SU-DHL-6 (cell line): ENCODE measurements at regions not wholly inside any gene's neighbourhood (a gene's known extent, or its start where the extent isn't known, plus 50 kb on each side); places are given as distances from the start of the nearest gene placed in this dataset.

Experiments used
- H2AFZ ChIP-seq: fragments of 200-600 bp; sonication (generic); 2 replicates; pipeline ENCODE4 v1.6.1; 2014; ENCODE audit warnings: low read depth, mild to moderate bottlenecking, moderate library complexity, mixed read lengths, antibody characterized with exemption, low read length; ENCODE audit not compliant: severe bottlenecking
- H3F3A ChIP-seq: fragments of 200-600 bp; shearing (Covaris generic); 2 replicates; pipeline ENCODE4 v1.6.0; 2016; ENCODE audit warnings: antibody characterized with exemption, mild to moderate bottlenecking; ENCODE audit not compliant: insufficient read depth
- H3K27ac ChIP-seq: fragments of 200-600 bp; sonication (generic); 2 replicates; pipeline ENCODE4 v1.5.1; 2016; ENCODE audit warnings: low read depth, mild to moderate bottlenecking, low read length, moderate library complexity, mixed read lengths
- H3K27me3 ChIP-seq: fragments of 200-600 bp; sonication (generic), shearing (Covaris generic); 2 replicates; pipeline ENCODE4 v1.6.0; 2014; ENCODE audit warnings: mild to moderate bottlenecking, low read length
- H3K36me3 ChIP-seq: fragments of 200-600 bp; sonication (generic); 2 replicates; pipeline ENCODE4 v1.6.1; 2014; ENCODE audit warnings: mild to moderate bottlenecking, low read length, mixed read lengths
- H3K4me2 ChIP-seq: fragments of 300-600, 200-600 bp; shearing (Covaris generic), sonication (generic); 2 replicates; pipeline ENCODE4 v1.6.0; 2014; ENCODE audit warnings: low read length, low read depth, mild to moderate bottlenecking; ENCODE audit not compliant: poor library complexity, severe bottlenecking
- H3K4me3 ChIP-seq: fragments of 200-600 bp; sonication (generic); 2 replicates; pipeline ENCODE4 v1.5.1; 2014; ENCODE audit warnings: antibody characterized with exemption, low read length, mild to moderate bottlenecking, mixed read lengths; ENCODE audit not compliant: insufficient read depth, poor library complexity, severe bottlenecking
- H3K79me2 ChIP-seq: fragments of 200-600 bp; sonication (generic); 2 replicates; pipeline ENCODE4 v1.6.1; 2014; ENCODE audit warnings: mild to moderate bottlenecking, low read length, moderate library complexity; ENCODE audit not compliant: insufficient read depth
- H3K9ac ChIP-seq: fragments of 200-600 bp; sonication (generic); 2 replicates; pipeline ENCODE4 v1.7.0; 2014; ENCODE audit warnings: mild to moderate bottlenecking, low read length
- H3K9me2 ChIP-seq: fragments of 200-600 bp; sonication (generic); replicated peaks from 2 replicates; pipeline ENCODE4 v1.6.1; 2014; ENCODE audit warnings: low read length; ENCODE audit not compliant: insufficient read depth
- H3K9me3 ChIP-seq: fragments of 200-600 bp; sonication (generic); 2 replicates; pipeline ENCODE4 v1.6.1; 2014; ENCODE audit warnings: low read length, mixed read lengths; ENCODE audit not compliant: insufficient read depth
- H4K20me1 ChIP-seq: fragments of 200-600 bp; sonication (generic); 2 replicates; pipeline ENCODE4 v1.6.1; 2014; ENCODE audit warnings: low read depth, mild to moderate bottlenecking, antibody characterized with exemption, low read length, moderate library complexity, mixed read lengths
- EZH2phosphoT487 ChIP-seq: fragments of 200-600 bp; sonication (generic), shearing (Covaris generic); conservative IDR thresholded peaks from 2 replicates; pipeline ENCODE4 v1.6.1; 2018; ENCODE audit warnings: mild to moderate bottlenecking, antibody characterized with exemption, low read length, moderate library complexity, mixed read lengths
- TF ChIP-seq, protein P1 (sequence below): fragments of 200-600 bp; sonication (generic); IDR thresholded peaks from one replicate; pipeline ENCODE4 v1.5.1; 2017; ENCODE audit warnings: antibody characterized with exemption, mild to moderate bottlenecking, low read length, moderate library complexity; ENCODE audit not compliant: insufficient read depth, poor library complexity, severe bottlenecking

DNA sequence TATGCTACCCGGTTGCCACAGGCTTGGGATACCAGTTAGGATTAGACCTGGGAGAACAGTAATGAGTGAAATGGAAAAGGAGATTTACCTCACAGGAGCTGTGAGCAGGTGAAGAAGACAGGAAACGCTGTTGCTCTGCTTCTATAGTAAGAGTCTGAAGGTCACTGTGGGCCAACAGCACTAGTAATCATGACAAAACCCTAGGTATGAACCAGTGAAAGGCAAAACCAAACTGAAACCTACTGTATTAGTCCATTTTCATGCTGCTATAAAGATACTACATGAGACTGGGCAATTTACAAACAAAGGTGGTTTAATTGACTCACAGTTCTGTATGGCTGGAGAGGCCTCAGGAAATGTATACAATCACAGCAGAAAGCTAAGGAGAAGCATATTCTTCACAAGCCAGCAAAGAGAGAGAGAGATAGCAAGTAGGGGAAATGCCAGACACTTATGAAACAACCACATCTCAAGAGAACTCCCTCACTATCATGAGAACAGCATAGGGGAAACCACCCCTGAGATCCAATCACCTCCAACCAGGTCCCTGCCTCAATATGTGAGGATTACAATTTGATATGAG, 736.7 kb upstream of the INTU start:
- H3K9me2 ChIP-seq: no peaks in the 10 kb centered on the region
- H2AFZ ChIP-seq: no peak overlapping the region
- TF ChIP-seq, protein P1, sequence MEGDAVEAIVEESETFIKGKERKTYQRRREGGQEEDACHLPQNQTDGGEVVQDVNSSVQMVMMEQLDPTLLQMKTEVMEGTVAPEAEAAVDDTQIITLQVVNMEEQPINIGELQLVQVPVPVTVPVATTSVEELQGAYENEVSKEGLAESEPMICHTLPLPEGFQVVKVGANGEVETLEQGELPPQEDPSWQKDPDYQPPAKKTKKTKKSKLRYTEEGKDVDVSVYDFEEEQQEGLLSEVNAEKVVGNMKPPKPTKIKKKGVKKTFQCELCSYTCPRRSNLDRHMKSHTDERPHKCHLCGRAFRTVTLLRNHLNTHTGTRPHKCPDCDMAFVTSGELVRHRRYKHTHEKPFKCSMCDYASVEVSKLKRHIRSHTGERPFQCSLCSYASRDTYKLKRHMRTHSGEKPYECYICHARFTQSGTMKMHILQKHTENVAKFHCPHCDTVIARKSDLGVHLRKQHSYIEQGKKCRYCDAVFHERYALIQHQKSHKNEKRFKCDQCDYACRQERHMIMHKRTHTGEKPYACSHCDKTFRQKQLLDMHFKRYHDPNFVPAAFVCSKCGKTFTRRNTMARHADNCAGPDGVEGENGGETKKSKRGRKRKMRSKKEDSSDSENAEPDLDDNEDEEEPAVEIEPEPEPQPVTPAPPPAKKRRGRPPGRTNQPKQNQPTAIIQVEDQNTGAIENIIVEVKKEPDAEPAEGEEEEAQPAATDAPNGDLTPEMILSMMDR: no peak
- H3K9me3 ChIP-seq: no peaks in the 10 kb centered on the region
- H3K9ac ChIP-seq: no peak overlapping the region
- no peaks in the 10 kb centered on the region for H3K27me3 ChIP-seq
- no peaks in the 10 kb centered on the region for H3F3A ChIP-seq
- no peaks in the 10 kb centered on the region for H3K36me3 ChIP-seq
- no peak overlapping the region for H3K4me2 ChIP-seq
- H3K27ac ChIP-seq: no peak overlapping the region
- no peaks in the 10 kb centered on the region for H4K20me1 ChIP-seq
- H3K79me2 ChIP-seq: no peaks in the 10 kb centered on the region
- no peak overlapping the region for H3K4me3 ChIP-seq

DNA sequence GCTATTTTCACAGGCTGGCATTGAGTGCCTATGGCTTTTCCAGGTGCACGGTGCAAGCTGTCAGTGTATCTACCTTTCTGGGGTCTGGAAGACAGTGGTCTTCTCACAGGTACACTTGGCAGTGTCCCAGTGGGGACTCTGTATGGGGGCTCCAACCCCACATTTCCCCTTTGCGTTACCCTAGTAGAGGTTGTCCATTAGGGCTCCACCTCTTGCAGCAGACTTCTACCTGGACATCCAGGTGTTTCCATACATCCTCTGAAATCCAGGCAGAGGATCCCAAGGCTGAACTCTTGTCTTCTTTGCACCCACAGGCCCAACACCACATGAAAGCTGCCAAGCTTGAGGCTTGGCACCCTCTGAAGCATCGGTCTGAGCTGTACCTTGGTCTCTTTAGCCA, 735.7 kb upstream of the INTU start:
- H4K20me1 ChIP-seq: no peaks in the 10 kb centered on the region
- no peaks in the 10 kb centered on the region for H3K27me3 ChIP-seq
- H3K9me2 ChIP-seq: no peaks in the 10 kb centered on the region
- no peaks in the 10 kb centered on the region for H3K79me2 ChIP-seq
- no peak overlapping the region for H3K27ac ChIP-seq
- no peak overlapping the region for H3K4me3 ChIP-seq
- no peak overlapping the region for H2AFZ ChIP-seq
- no peak for TF ChIP-seq EZH2phosphoT487
- TF ChIP-seq, protein P1: no peak
- H3K9ac ChIP-seq: no peak overlapping the region
- H3K9me3 ChIP-seq: no peaks in the 10 kb centered on the region
- no peaks in the 10 kb centered on the region for H3K36me3 ChIP-seq
- no peak overlapping the region for H3K4me2 ChIP-seq
- no peaks in the 10 kb centered on the region for H3F3A ChIP-seq

DNA sequence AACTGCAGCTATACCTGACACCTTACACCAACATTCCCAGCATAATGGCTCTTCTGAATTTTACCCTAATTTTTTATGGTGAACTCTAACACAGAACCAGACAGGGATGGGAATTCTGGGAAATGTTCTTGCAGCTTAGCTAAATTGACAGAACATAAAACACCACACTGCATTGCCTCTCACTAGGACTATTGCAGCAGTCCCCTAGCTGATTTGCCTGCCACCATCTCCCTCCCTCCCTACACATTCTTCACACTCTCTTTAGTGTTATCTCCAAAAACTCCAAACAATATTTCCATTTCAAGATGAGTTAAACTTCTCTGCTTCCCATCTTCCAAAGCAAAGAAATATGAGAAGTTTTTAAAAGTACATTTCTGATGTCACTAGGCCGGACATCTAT, 733.9 kb upstream of the INTU start:
- no peaks in the 10 kb centered on the region for H3K9me3 ChIP-seq
- no peaks in the 10 kb centered on the region for H4K20me1 ChIP-seq
- no peak overlapping the region for H3K9ac ChIP-seq
- no peak overlapping the region for H3K27ac ChIP-seq
- no peaks in the 10 kb centered on the region for H3K79me2 ChIP-seq
- H3K36me3 ChIP-seq: no peaks in the 10 kb centered on the region
- no peak overlapping the region for H3K4me2 ChIP-seq
- H3K9me2 ChIP-seq: no peaks in the 10 kb centered on the region
- H2AFZ ChIP-seq: no peak overlapping the region
- H3F3A ChIP-seq: no peaks in the 10 kb centered on the region
- no peaks in the 10 kb centered on the region for H3K27me3 ChIP-seq
- no peak overlapping the region for H3K4me3 ChIP-seq
- TF ChIP-seq, protein P1: no peak
- no peak for TF ChIP-seq EZH2phosphoT487

DNA sequence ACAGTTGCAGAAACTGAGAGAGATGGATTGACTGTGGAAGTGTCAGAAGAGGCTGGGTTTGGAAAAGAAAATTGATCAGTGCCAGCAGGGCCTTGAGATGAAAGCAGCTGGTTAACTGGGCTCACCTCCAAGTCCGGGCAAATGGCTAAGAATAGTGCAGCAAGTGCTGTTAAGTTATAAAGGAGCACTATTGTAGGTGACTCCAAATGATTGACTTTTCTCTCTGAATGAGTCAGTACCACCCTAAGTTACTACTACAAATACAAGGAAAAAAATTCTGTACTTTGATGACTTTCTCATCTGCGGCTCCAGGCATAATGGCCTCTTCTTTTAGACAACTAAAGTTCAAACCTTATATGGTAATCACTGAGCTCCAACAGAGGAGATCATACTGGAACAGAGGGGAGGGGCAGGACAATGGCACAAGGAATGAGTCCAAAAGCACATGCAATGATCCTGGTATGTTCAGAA, 733.4 kb upstream of the INTU start:
- Histone ChIP-seq H3K9ac (no peak overlapping the region), H3K27me3 (no peaks in the 10 kb centered on the region), H3F3A (no peaks in the 10 kb centered on the region), H3K36me3 (no peaks in the 10 kb centered on the region), H3K4me2 (no peak overlapping the region), H3K79me2 (no peaks in the 10 kb centered on the region), H3K27ac (no peak overlapping the region), H3K9me3 (no peaks in the 10 kb centered on the region), H2AFZ (no peak overlapping the region), H3K9me2 (no peaks in the 10 kb centered on the region), H4K20me1 (no peaks in the 10 kb centered on the region), H3K4me3 (no peak overlapping the region)
- no peak for TF ChIP-seq EZH2phosphoT487
- TF ChIP-seq, protein P1: no peak
